ENCODE measurements at regions not wholly inside any gene's neighbourhood (a gene's known extent, or its start where the extent isn't known, plus 50 kb on each side); places are given as distances from the start of the nearest gene placed in this dataset.

GRCh38 chr7:18306696-18307095 is 188.9 kb upstream of the HDAC9 start:
- TF ChIP-seq CTCF (IDR thresholded peaks at IDR 0.05) = no peak
- TF ChIP-seq POLR2AphosphoS5 (IDR thresholded peaks at IDR 0.05; ENCODE audit: insufficient read depth in 1 of 2, low read depth in 1 of 2) = no peak
- TF ChIP-seq POLR2A (IDR thresholded peaks at IDR 0.05) = no peak
